NCI-H146 (cell line): ENCODE measurements at regions not wholly inside any gene's neighbourhood (a gene's known extent, or its start where the extent isn't known, plus 50 kb on each side); places are given as distances from the start of the nearest gene placed in this dataset.

ENCODE experiments used
- DNase-seq: peaks from one replicate; lab custom pipeline; 2025; lab: John Stamatoyannopoulos, UW

- DNase-seq = no peak
Measured at GRCh38 chr2:5070257-5070656, 621.9 kb upstream of the SOX11 start.

DNA sequence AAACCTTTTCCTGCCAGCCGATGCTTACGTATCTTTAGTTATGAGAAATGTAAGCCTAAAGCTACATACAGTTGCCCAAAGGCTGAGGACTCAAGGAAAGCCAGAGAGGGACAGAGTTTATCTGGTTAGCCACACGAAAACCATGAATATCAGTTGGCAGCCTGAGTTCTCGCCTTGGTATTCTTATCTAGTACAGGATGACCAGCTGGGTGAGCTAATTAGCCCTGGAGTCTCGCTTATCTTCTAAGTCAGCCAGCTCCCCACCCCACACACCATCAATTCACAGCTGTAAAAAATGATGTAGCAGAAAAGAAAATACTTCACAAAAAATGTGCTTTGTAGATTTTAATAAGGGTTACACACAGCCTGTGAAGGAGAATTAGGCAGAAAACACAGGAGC, 617.5 kb upstream of the SOX11 start:
- peak; percentile 6 for DNase-seq

GRCh38 chr2:5076599-5076998, 615.6 kb upstream of the SOX11 start:
- no peak for DNase-seq

- peak; percentile 14 for DNase-seq
Measured at GRCh38 chr2:5077479-5078089, 614.6 kb upstream of the SOX11 start.

- DNase-seq = no peak
Measured at GRCh38 chr2:5083402-5083801, 608.8 kb upstream of the SOX11 start.

- no peak for DNase-seq
Measured at GRCh38 chr2:5089409-5089808, 602.8 kb upstream of the SOX11 start.

DNA sequence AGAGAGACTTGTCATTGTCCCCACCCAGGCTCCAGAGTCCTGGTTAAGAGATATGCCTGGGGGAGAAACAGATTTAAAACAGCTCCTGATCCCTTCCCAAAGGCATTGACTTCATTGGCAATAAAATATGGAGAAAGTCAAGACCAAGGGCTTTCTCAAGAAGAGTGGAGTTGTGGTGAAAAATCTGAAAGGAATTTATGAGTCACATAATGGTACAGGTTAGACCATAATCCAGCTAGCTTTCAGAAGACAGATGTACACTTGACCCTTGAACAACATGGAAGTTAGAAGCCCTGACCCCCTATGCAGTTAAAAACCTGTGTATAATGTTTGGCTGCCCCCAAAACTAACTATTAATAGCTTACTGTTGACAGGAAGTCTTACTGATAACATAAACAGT, 599.1 kb upstream of the SOX11 start:
- DNase-seq = no peak

GRCh38 chr2:5093518-5093917, 598.7 kb upstream of the SOX11 start:
- no peak for DNase-seq

GRCh38 chr2:5094192-5094591, 598.0 kb upstream of the SOX11 start:
- no peak for DNase-seq

DNA sequence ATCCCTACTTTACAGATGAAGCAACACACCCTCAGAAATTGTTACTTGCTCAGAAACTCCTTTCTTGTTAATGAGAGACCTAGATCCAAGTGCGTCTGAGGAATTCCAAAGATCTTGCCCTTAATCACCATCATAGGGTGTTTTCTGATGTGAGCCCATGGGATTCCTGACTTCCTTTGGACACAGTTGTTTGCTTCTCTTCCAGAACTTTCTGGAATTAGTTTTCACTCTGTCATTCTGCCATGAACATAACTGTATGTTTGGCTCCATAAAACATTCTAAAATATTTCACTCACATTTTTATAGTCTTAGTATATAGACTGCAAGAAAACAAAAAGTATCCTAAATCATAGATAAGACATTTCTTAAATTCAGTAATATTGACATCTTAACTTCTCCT, 593.9 kb upstream of the SOX11 start:
- DNase-seq = no peak

- DNase-seq = no peak
Measured at GRCh38 chr2:5102823-5103222, 589.4 kb upstream of the SOX11 start.

- DNase-seq = peak; percentile 82
Measured at GRCh38 chr2:5111581-5111980, 580.6 kb upstream of the SOX11 start.

- DNase-seq = no peak
Measured at GRCh38 chr2:5119046-5119445, 573.1 kb upstream of the SOX11 start.

- DNase-seq = no peak
Measured at GRCh38 chr2:5121121-5121520, 571.1 kb upstream of the SOX11 start.

DNA sequence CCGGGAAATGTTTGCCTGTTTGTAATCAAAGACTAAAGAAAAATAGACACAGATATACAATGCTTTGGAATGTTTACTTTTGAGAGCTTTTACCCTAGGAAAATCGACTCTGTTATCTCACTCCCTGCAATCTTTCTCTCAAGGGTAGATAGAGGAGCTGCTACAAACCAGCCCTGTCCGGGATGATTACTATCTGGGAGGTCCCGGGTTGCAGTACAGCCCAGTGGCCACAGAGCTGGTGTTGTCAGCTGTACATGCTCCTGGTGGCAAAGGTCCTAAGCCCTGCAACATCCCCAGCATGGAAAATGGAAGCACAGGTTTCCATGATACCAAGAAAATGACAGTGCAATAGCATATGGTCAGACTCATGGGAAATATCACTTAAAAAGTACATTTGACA, 570.5 kb upstream of the SOX11 start:
- DNase-seq = peak; percentile 44

- DNase-seq = no peak
Measured at GRCh38 chr2:5123582-5124196, 568.5 kb upstream of the SOX11 start.

DNA sequence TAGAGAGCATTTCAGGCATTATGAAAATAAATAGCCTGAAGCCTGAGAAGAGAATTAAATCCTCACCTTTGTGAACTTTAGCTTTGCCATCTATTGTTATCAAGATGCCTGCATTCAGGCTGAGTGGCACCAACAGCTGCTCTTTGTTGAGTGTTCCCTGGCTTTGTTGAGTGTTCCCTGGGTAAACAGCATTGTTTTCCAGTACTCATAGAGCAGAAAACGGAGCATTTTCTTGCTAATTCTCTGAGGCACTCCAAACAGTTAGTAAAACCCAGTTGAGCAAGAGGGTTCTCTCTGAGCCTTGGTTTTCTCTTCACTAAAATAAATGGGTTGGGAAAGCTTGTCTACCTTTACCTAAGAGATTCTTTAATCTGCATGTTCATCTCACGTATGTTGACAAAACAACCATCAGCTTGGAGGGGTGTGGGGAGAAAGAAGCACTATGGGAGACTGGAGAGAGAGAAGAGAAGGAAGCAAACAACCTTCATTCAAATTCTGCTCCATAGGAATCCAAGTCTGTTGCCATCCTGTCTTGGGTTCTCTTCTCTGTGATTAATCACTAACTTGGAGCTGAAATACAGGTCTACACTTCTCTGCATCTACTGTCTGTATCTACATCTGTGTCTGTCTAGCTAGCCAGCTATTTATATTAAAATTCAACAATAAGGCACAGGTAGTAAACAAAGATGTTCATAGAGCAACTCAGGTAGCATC, 567.0 kb upstream of the SOX11 start:
- peak; percentile 84 for DNase-seq

DNA sequence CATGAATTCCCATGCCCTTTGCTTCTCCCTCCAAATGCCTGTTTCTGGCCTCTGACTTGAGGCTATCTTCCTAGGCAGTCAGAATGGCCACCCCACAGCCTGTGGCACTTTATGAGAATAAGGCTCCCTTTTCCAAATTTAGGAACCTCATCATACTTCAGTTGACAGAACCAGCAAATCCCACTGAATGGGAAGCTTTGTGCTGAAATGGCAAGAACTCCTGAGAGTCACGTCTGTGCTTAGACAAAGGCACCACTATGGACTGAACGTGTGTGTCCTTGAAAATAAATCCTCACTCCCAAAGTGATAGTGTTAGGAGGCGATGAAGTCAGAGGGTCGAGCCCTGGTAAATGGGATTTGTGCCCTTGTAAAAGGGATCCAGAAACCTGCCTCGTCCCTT, 559.9 kb upstream of the SOX11 start:
- no peak for DNase-seq

DNA sequence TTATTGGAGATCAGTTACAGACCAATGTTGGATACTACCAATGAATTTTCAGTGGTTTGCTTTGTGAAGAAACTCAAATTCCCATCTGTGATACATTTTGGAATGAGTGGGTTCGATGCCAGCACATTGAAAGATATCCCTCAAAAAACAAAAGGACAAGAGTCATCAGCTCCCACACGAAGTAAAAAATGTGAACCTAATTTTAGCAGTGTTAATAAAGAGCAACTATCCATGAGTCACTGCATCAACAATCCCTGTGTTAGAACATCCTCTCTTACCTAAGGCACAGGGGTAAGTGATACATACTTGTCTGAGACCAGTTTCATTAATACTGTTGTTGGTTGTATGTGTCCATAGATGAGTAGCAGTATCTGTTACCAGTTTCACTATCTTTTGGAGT, 551.8 kb upstream of the SOX11 start:
- DNase-seq = no peak

DNA sequence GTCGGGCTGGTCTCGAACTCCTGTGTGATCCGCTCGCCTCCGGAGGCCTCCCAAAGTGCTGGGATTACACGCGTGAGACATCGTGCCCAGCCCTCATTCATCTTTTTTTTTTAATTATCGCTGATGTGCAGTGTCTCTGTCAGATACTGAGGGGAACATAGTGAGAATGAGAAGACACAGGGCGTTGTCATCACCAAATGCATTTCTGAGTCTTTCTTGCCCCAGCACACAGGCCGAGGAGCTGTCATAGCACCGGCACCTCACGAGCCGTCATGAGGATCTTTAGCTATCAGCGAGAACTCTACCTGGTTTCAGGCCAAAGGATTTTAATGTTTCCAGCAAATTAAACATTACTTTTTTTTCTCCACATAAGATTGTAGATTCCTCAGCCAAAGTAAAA, 548.0 kb upstream of the SOX11 start:
- DNase-seq = no peak

- no peak for DNase-seq
Measured at GRCh38 chr2:5145053-5145452, 547.1 kb upstream of the SOX11 start.

GRCh38 chr2:5145801-5146200, 546.4 kb upstream of the SOX11 start:
- DNase-seq = no peak

DNA sequence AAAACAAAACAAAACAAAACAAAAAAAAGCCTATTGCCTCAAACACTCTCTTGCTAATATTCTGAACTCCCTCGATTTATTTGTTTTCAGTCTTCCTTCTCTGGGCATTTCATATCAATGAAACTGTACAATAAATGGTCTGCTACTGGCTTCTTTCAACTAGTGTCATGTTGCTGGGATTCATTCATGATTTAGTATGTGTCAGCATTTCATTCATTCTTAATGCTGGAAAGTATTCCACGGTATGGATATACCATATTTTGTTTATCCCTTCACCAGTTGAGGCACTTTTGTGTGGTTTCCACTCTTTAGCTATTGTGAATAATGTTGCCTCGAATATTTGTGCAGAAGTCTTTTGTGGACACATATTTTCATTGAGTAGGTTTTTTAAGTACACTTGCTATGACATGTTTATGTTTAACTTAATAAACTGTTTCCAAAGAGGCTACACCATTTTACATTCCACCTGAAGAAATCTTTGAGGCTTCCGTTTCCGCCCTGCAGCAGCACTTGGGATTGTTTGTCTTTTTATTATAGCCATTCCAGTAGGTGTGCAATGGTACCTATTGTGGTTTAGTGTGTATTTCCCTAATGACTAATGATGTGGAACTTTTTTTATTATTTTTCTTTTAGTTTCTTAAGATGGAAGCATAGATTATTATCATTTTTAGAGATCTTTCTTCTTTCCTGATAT, 543.6 kb upstream of the SOX11 start:
- no peak for DNase-seq
